H1 (cell line): ENCODE measurements at regions not wholly inside any gene's neighbourhood (a gene's known extent, or its start where the extent isn't known, plus 50 kb on each side); places are given as distances from the start of the nearest gene placed in this dataset.

Source experiments
- CTCF ChIA-PET: fragments of 300-600 bp; sonication (Branson Sonifier 250); formaldehyde crosslinking; loops from one replicate; lab custom pipeline; 2021; ENCODE audit not compliant: partially characterized antibody; lab: Charles Lee
- POLR2A ChIA-PET: fragments of 300-600 bp; sonication (Branson Sonifier 250); formaldehyde crosslinking; loops from one replicate; lab custom pipeline; 2021; ENCODE audit warnings: inconsistent platforms; ENCODE audit not compliant: partially characterized antibody; lab: Charles Lee
- DNase-seq, 2 experiments: peaks; one replicate each; pipeline versions ENCODE4 v3.0.0 to v3.0.0-alpha.2; 2010 to 2022; ENCODE audit warnings: low spot score in 2 of 2, low read depth in 1 of 2, mixed read lengths in 1 of 2
- FAIRE-seq: peaks from 2 replicates; lab custom pipeline; 2011; peaks lifted over from hg19 to GRCh38; lab: Jason Lieb, UNC
- H2AFZ ChIP-seq: 2 replicates; pipeline ENCODE4 v1.8.1; 2012; ENCODE audit warnings: low read length, inconsistent platforms
- H2AK5ac ChIP-seq: 2 replicates; pipeline ENCODE4 v1.6.1; 2013; ENCODE audit warnings: low read depth, low read length
- H2BK120ac ChIP-seq: replicated peaks from 2 replicates; pipeline ENCODE3; 2013; ENCODE audit warnings: low read depth, low read length, inconsistent platforms
- H2BK12ac ChIP-seq: 2 replicates; pipeline ENCODE4 v1.6.1; 2013; ENCODE audit warnings: low read depth, low read length
- H2BK15ac ChIP-seq: 2 replicates; pipeline ENCODE4 v1.6.1; 2013; ENCODE audit warnings: low read length
- H2BK20ac ChIP-seq: 2 replicates; pipeline ENCODE4 v1.6.1; 2013; ENCODE audit warnings: low read length
- H2BK5ac ChIP-seq: 2 replicates; pipeline ENCODE4 v1.6.1; 2013; ENCODE audit warnings: low read depth, low read length
- H3K14ac ChIP-seq: 2 replicates; pipeline ENCODE4 v1.6.1; 2013; ENCODE audit warnings: inconsistent platforms; ENCODE audit not compliant: insufficient read length
- H3K18ac ChIP-seq: 2 replicates; pipeline ENCODE4 v1.6.1; 2013; ENCODE audit warnings: low read length; ENCODE audit errors: extremely low read depth
- H3K23ac ChIP-seq: 2 replicates; pipeline ENCODE4 v1.6.1; 2013; ENCODE audit warnings: inconsistent platforms; ENCODE audit not compliant: insufficient read length
- H3K23me2 ChIP-seq: 2 replicates; pipeline ENCODE4 v1.6.1; 2013; ENCODE audit warnings: low read depth, low read length
- H3K27ac ChIP-seq: 2 replicates; pipeline ENCODE4 v1.6.1; 2011; ENCODE audit warnings: low read depth, low read length, inconsistent platforms
- H3K27me3 ChIP-seq, 4 experiments: replicated peaks in 1 of 4; 1 replicate in 1 of 4; 2 replicates in 3 of 4; pipeline versions ENCODE4 v1.6.1 to v1.8.1; 2011 to 2013; ENCODE audit warnings: low read length in 3 of 4, mild to moderate bottlenecking in 3 of 4, inconsistent platforms in 2 of 4, mixed read lengths in 2 of 4, moderate library complexity in 1 of 4; ENCODE audit not compliant: control insufficient read depth in 3 of 4, insufficient read depth in 3 of 4; ENCODE audit errors: extremely low read depth in 1 of 4
- H3K36me3 ChIP-seq, 4 experiments: 2 replicates each; pipeline versions ENCODE4 v1.6.1 to v1.8.1; 2011 to 2013; ENCODE audit warnings: mild to moderate bottlenecking in 4 of 4, low read length in 3 of 4, moderate library complexity in 2 of 4, control low read depth in 1 of 4, inconsistent platforms in 1 of 4; ENCODE audit not compliant: insufficient read depth in 4 of 4, control insufficient read depth in 2 of 4
- H3K4ac ChIP-seq: replicated peaks from 2 replicates; pipeline ENCODE3; 2013; ENCODE audit warnings: low read length, low read depth, mixed read lengths, inconsistent platforms; ENCODE audit not compliant: insufficient read length
- H3K4me1 ChIP-seq, 4 experiments: replicated peaks in 1 of 4; 1 replicate in 1 of 4; 2 replicates in 3 of 4; pipeline versions ENCODE4 v1.6.1 to v1.8.1; 2011 to 2013; ENCODE audit warnings: low read length in 3 of 4, inconsistent platforms in 2 of 4, mixed read lengths in 1 of 4; ENCODE audit not compliant: insufficient read depth in 4 of 4, control insufficient read depth in 3 of 4
- H3K4me2 ChIP-seq, 2 experiments: 2 replicates each; pipeline versions ENCODE4 v1.6.1 to v1.8.1; 2011 to 2013; ENCODE audit warnings: low read depth in 2 of 2, low read length in 2 of 2, control low read depth in 1 of 2, inconsistent platforms in 1 of 2, mild to moderate bottlenecking in 1 of 2; ENCODE audit not compliant: insufficient read depth in 1 of 2
- H3K4me3 ChIP-seq, 4 experiments: fragments of 200-600, 300-600 bp in 1 of 4; sonication (generic), shearing (Covaris generic), sonication (Bioruptor Twin) in 1 of 4; 2 replicates each; pipeline versions ENCODE4 v1.5.1 to v1.8.1; 2011 to 2016; ENCODE audit warnings: low read length in 4 of 4, low read depth in 3 of 4, control low read depth in 2 of 4, inconsistent platforms in 2 of 4, mild to moderate bottlenecking in 2 of 4, mixed read lengths in 1 of 4, moderate library complexity in 1 of 4; ENCODE audit not compliant: insufficient read depth in 2 of 4; ENCODE audit errors: extremely low read depth in 1 of 4
- H3K56ac ChIP-seq: replicated peaks from 2 replicates; pipeline ENCODE3; 2013; ENCODE audit warnings: low read depth, mild to moderate bottlenecking, mixed read lengths, low read length, inconsistent platforms; ENCODE audit not compliant: insufficient read length
- H3K79me1 ChIP-seq: 2 replicates; pipeline ENCODE4 v1.6.1; 2013; ENCODE audit warnings: low read depth, low read length, control low read depth
- H3K79me2 ChIP-seq, 2 experiments: 2 replicates each; pipeline versions ENCODE4 v1.6.1 to v1.8.1; 2012 to 2013; ENCODE audit warnings: low read length in 2 of 2, mild to moderate bottlenecking in 2 of 2, inconsistent platforms in 1 of 2; ENCODE audit not compliant: insufficient read depth in 2 of 2, control insufficient read depth in 1 of 2
- H3K9ac ChIP-seq, 4 experiments: replicated peaks in 1 of 4; 1 replicate in 1 of 4; 2 replicates in 3 of 4; pipeline versions ENCODE4 v1.6.1 to v1.8.1; 2011 to 2013; ENCODE audit warnings: low read depth in 3 of 4, low read length in 3 of 4, control low read depth in 2 of 4, mild to moderate bottlenecking in 2 of 4, moderate library complexity in 2 of 4, inconsistent platforms in 1 of 4; ENCODE audit errors: extremely low read depth in 1 of 4
- H3K9me3 ChIP-seq, 2 experiments: 2 replicates each; pipeline versions ENCODE4 v1.6.1 to v1.8.1; 2012 to 2013; ENCODE audit warnings: mild to moderate bottlenecking in 2 of 2, moderate library complexity in 2 of 2, control low read depth in 1 of 2, inconsistent platforms in 1 of 2, low read depth in 1 of 2, low read length in 1 of 2, mixed read lengths in 1 of 2; ENCODE audit not compliant: insufficient read depth in 2 of 2
- H4K20me1 ChIP-seq, 2 experiments: replicated peaks in 1 of 2; 2 replicates each; pipeline versions ENCODE3 to v1.8.1; 2011 to 2013; ENCODE audit warnings: inconsistent platforms in 2 of 2, low read length in 2 of 2, mild to moderate bottlenecking in 1 of 2; ENCODE audit not compliant: insufficient read depth in 2 of 2, control insufficient read depth in 1 of 2
- H4K5ac ChIP-seq: 2 replicates; pipeline ENCODE4 v1.6.1; 2013; ENCODE audit warnings: low read length, low read depth, mixed read lengths, inconsistent platforms; ENCODE audit not compliant: insufficient read length
- H4K8ac ChIP-seq: 2 replicates; pipeline ENCODE4 v1.8.0; 2013; ENCODE audit warnings: mild to moderate bottlenecking, moderate library complexity, low read length, inconsistent platforms; ENCODE audit not compliant: insufficient read depth; ENCODE audit errors: extremely low read depth
- H4K91ac ChIP-seq: replicated peaks from 2 replicates; pipeline ENCODE3; 2013; ENCODE audit warnings: low read length, mixed read lengths, inconsistent platforms; ENCODE audit not compliant: insufficient read length
- ATF2 ChIP-seq: IDR thresholded peaks from 2 replicates; pipeline ENCODE4 v1.6.1; 2012; ENCODE audit warnings: low read length, inconsistent platforms
- BRCA1 ChIP-seq: IDR thresholded peaks from 2 replicates; pipeline ENCODE4 v1.6.1; 2012; ENCODE audit warnings: low read depth, low read length, improper control_type of control experiment
- CBX8 ChIP-seq: fragments of 300-800, 300-1000 bp; sonication (generic); IDR thresholded peaks from 2 replicates; pipeline ENCODE4 v1.7.1; 2016; ENCODE audit warnings: low read depth, low read length, borderline replicate concordance
- CTBP2 ChIP-seq: IDR thresholded peaks from 2 replicates; pipeline ENCODE4 v1.7.0; 2011; ENCODE audit warnings: borderline replicate concordance, mild to moderate bottlenecking, moderate library complexity, mixed read lengths, low read length; ENCODE audit not compliant: insufficient read depth, insufficient read length
- HDAC6 ChIP-seq: IDR thresholded peaks from one replicate; pipeline ENCODE4 v1.7.1; 2012; ENCODE audit warnings: low read depth, mild to moderate bottlenecking, inconsistent platforms, low read length, moderate library complexity
- MAX ChIP-seq: IDR thresholded peaks from 2 replicates; pipeline ENCODE4 v1.6.1; 2012; ENCODE audit warnings: inconsistent platforms
- PHF8 ChIP-seq: fragments of 200-600 bp; sonication (generic); conservative IDR thresholded peaks from 2 replicates; pipeline ENCODE4 v1.7.1; 2012; ENCODE audit warnings: low read depth, mild to moderate bottlenecking, inconsistent platforms, low read length, moderate library complexity
- POLR2AphosphoS5 ChIP-seq: IDR thresholded peaks from 2 replicates; pipeline ENCODE4 v1.6.1; 2011; ENCODE audit warnings: low read depth, low read length
- POU5F1 ChIP-seq: IDR thresholded peaks from 2 replicates; pipeline ENCODE4 v1.6.1; 2011; ENCODE audit warnings: low read depth, mild to moderate bottlenecking, low read length, moderate library complexity
- RBBP5 ChIP-seq: IDR thresholded peaks from 2 replicates; pipeline ENCODE4 v1.7.1; 2012; ENCODE audit warnings: low read depth, mild to moderate bottlenecking, inconsistent platforms, low read length, moderate library complexity, borderline replicate concordance
- SIN3A ChIP-seq, 2 experiments: IDR thresholded peaks in 1 of 2; conservative IDR thresholded peaks in 1 of 2; 2 replicates each; pipeline ENCODE4 v1.6.1; 2011 to 2012; ENCODE audit warnings: low read length in 2 of 2, improper control_type of control experiment in 1 of 2, low read depth in 1 of 2, mild to moderate bottlenecking in 1 of 2
- SUZ12 ChIP-seq: fragments of 200-600 bp; sonication (generic); IDR thresholded peaks from 2 replicates; pipeline ENCODE4 v1.6.1; 2012; ENCODE audit warnings: mild to moderate bottlenecking, inconsistent platforms, low read length, moderate library complexity, mixed read lengths
- TBP ChIP-seq: IDR thresholded peaks from 2 replicates; pipeline ENCODE4 v1.6.1; 2011; ENCODE audit warnings: low read depth, low read length, improper control_type of control experiment
- WGBS, 2 experiments: shearing (Covaris generic) in 1 of 2; methylation state at CpG; one replicate each; pipeline versions ENCODE4 v1.1.6 to v1.1.7; 2013 to 2015; ENCODE audit warnings: low lambda C conversion rate in 2 of 2, mixed read lengths in 2 of 2, inconsistent platforms in 1 of 2, low coverage in 1 of 2, missing lambda C conversion rate in 1 of 2; ENCODE audit not compliant: insufficient replicate concordance in 2 of 2, insufficient coverage in 1 of 2, insufficient read length in 1 of 2; ENCODE audit errors: extremely low coverage in 1 of 2, missing lambda C conversion rate in 1 of 2; 5-methylcytosine and 5-hydroxymethylcytosine counted together

- no peaks in the 10 kb centered on the region for H4K20me1 ChIP-seq
- H3K27ac ChIP-seq, result no peak overlapping the region
- 98% methylated on average over 4 of the region's 4 CpGs; no CpG with 5 or more reads in 1 of the 2 experiments for WGBS, 2 experiments
- H3K27me3 ChIP-seq, result no peaks in the 10 kb centered on the region
- H2BK12ac ChIP-seq, result no peak overlapping the region
- no peak overlapping the region for H3K56ac ChIP-seq
- H3K4me1 ChIP-seq, result no peaks in the 10 kb centered on the region
- FAIRE-seq, result no peak
- H4K91ac ChIP-seq, result no peak overlapping the region
- no peak overlapping the region for H2BK120ac ChIP-seq
- no peak overlapping the region for H2BK20ac ChIP-seq
- no peaks in the 10 kb centered on the region for H3K79me1 ChIP-seq
- ChIA-PET CTCF (interaction anchor here (0.5 kb wide), 1 partner anchor 302 kb away, joined by 3 read pairs; no protein-coding TSS in a partner anchor), POLR2A (no interaction called here)
- H3K4me2 ChIP-seq, result no peak overlapping the region
- no peak for DNase-seq
- H3K23ac ChIP-seq, result no peak overlapping the region
- H2BK5ac ChIP-seq, result no peak overlapping the region
- no peak overlapping the region for H2AFZ ChIP-seq
- no peak overlapping the region for H3K4me3 ChIP-seq
- H3K4ac ChIP-seq, result no peak overlapping the region
- no peaks in the 10 kb centered on the region for H3K36me3 ChIP-seq
- no peaks in the 10 kb centered on the region for H3K9me3 ChIP-seq
- no peaks in the 10 kb centered on the region for H3K79me2 ChIP-seq
- H3K18ac ChIP-seq, result no peak overlapping the region
- H2AK5ac ChIP-seq, result no peak overlapping the region
- H3K14ac ChIP-seq, result no peak overlapping the region
- H4K5ac ChIP-seq, result no peak overlapping the region
- H2BK15ac ChIP-seq, result no peak overlapping the region
- H4K8ac ChIP-seq, result no peak overlapping the region
- H3K9ac ChIP-seq, result no peak overlapping the region
- H3K23me2 ChIP-seq, result no peaks in the 10 kb centered on the region
- TF ChIP-seq SUZ12 (no peak), POLR2AphosphoS5 (no peak), CBX8 (no peak), RBBP5 (no peak), CTBP2 (no peak), TBP (no peak), ATF2 (no peak), POU5F1 (no peak), HDAC6 (no peak), PHF8 (no peak), BRCA1 (no peak), SIN3A (conservative IDR thresholded peaks at IDR 0.05 in 1 of 2, IDR thresholded peaks at IDR 0.05 in 1 of 2; ENCODE audit: low read depth in 1 of 2, low read length in 2 of 2) (no peak), MAX (no peak)
Observed at GRCh38 chr2:136613096-136613495, 152.2 kb upstream of the THSD7B start.
